Activated CD8-positive, alpha-beta T cell treated with anti-CD3 and anti-CD28 coated beads, Interleukin-2, amount 10 ng/mL, durations not matched to agents 7 days and 5 days (primary cell): ENCODE measurements at regions not wholly inside any gene's neighbourhood (a gene's known extent, or its start where the extent isn't known, plus 50 kb on each side); places are given as distances from the start of the nearest gene placed in this dataset.

Experiments used
- ATAC-seq: fragments of 150-1000 bp; cut with Tn5 transposase; one replicate; pipeline ENCODE4 v1.10.0; 2021; ENCODE audit warnings: moderate library complexity
- CTCF ChIA-PET: fragments of 350-600 bp; sonication (Branson Sonifier 250); formaldehyde crosslinking; loops from one replicate; lab custom pipeline; 2021; ENCODE audit warnings: antibody characterized with exemption; lab: Charles Lee
- POLR2A ChIA-PET: fragments of 350-600 bp; sonication (Branson Sonifier 250); formaldehyde crosslinking; loops from one replicate; lab custom pipeline; 2021; ENCODE audit warnings: antibody characterized with exemption; lab: Charles Lee
- DNase-seq: peaks from one replicate; pipeline ENCODE4 v3.0.0-alpha.2; 2020
- H3K27ac Mint-ChIP-seq: one replicate; pipeline ENCODE4 v1.8.0; 2021; ENCODE audit warnings: mild to moderate bottlenecking, mixed read lengths
- H3K27me3 Mint-ChIP-seq: one replicate; pipeline ENCODE4 v1.8.0; 2021; ENCODE audit warnings: low read depth, mixed read lengths
- H3K36me3 Mint-ChIP-seq: one replicate; pipeline ENCODE4 v1.8.0; 2021; ENCODE audit warnings: low read depth, mixed read lengths
- H3K4me1 Mint-ChIP-seq: one replicate; pipeline ENCODE4 v1.8.0; 2021; ENCODE audit warnings: low read depth, mixed read lengths
- H3K4me3 Mint-ChIP-seq: one replicate; pipeline ENCODE4 v1.8.0; 2021; ENCODE audit warnings: mild to moderate bottlenecking, mixed read lengths
- H3K9me3 Mint-ChIP-seq: one replicate; pipeline ENCODE4 v1.8.0; 2022; ENCODE audit warnings: mixed read lengths; ENCODE audit not compliant: insufficient read depth

- no peak overlapping the region for H3K27ac Mint-ChIP-seq
- no peaks in the 10 kb centered on the region for H3K9me3 Mint-ChIP-seq
- no peak for DNase-seq
- POLR2A ChIA-PET = no interaction called here
- H3K27me3 Mint-ChIP-seq = peaks cover 2% of the 10 kb centered on the region
- no peaks in the 10 kb centered on the region for H3K36me3 Mint-ChIP-seq
- no peak for ATAC-seq
- no peaks in the 10 kb centered on the region for H3K4me1 Mint-ChIP-seq
- CTCF ChIA-PET = no interaction called here
- no peak overlapping the region for H3K4me3 Mint-ChIP-seq
Observed at GRCh38 chr14:87847216-87847755, 145.7 kb downstream of the GALC start.

- ChIA-PET POLR2A (no interaction called here), CTCF (interaction anchor here (1.1 kb wide), 1 partner anchor 35 kb away, joined by 3 read pairs; no protein-coding TSS in a partner anchor)
- Mint-ChIP-seq H3K27me3 (peaks cover 2% of the 10 kb centered on the region), H3K4me1 (no peaks in the 10 kb centered on the region), H3K36me3 (no peaks in the 10 kb centered on the region), H3K27ac (no peak overlapping the region), H3K4me3 (no peak overlapping the region), H3K9me3 (no peaks in the 10 kb centered on the region)
- no peak for ATAC-seq
- no peak for DNase-seq
Observed at GRCh38 chr14:87840906-87841305, 152.1 kb downstream of the GALC start.

GRCh38 chr14:87838931-87839330 is 154.1 kb downstream of the GALC start:
- ATAC-seq (no peak), DNase-seq (no peak)
- no peaks in the 10 kb centered on the region for H3K9me3 Mint-ChIP-seq
- POLR2A ChIA-PET = no interaction called here
- H3K27me3 Mint-ChIP-seq = peaks cover under 1% of the 10 kb centered on the region
- CTCF ChIA-PET = no interaction called here
- H3K4me3 Mint-ChIP-seq = no peak overlapping the region
- no peaks in the 10 kb centered on the region for H3K36me3 Mint-ChIP-seq
- H3K27ac Mint-ChIP-seq = no peak overlapping the region
- no peaks in the 10 kb centered on the region for H3K4me1 Mint-ChIP-seq

GRCh38 chr14:87837296-87837695 is 155.7 kb downstream of the GALC start:
- Mint-ChIP-seq H3K4me3 (no peak overlapping the region), H3K27me3 (peaks cover 2% of the 10 kb centered on the region), H3K9me3 (no peaks in the 10 kb centered on the region), H3K27ac (no peak overlapping the region), H3K36me3 (no peaks in the 10 kb centered on the region), H3K4me1 (no peaks in the 10 kb centered on the region)
- CTCF ChIA-PET = no interaction called here
- ATAC-seq = no peak
- POLR2A ChIA-PET = no interaction called here
- no peak for DNase-seq

- H3K36me3 Mint-ChIP-seq = no peaks in the 10 kb centered on the region
- DNase-seq (no peak), ATAC-seq (no peak)
- no peak overlapping the region for H3K4me3 Mint-ChIP-seq
- CTCF ChIA-PET = no interaction called here
- H3K27me3 Mint-ChIP-seq = peaks cover 2% of the 10 kb centered on the region
- POLR2A ChIA-PET = no interaction called here
- no peak overlapping the region for H3K27ac Mint-ChIP-seq
- H3K9me3 Mint-ChIP-seq = no peaks in the 10 kb centered on the region
- H3K4me1 Mint-ChIP-seq = no peaks in the 10 kb centered on the region
Observed at GRCh38 chr14:87834594-87834993, 158.4 kb downstream of the GALC start.

- H3K27ac Mint-ChIP-seq = no peak overlapping the region
- peaks cover 2% of the 10 kb centered on the region for H3K27me3 Mint-ChIP-seq
- DNase-seq (no peak), ATAC-seq (no peak)
- CTCF ChIA-PET = no interaction called here
- no peak overlapping the region for H3K4me3 Mint-ChIP-seq
- no peaks in the 10 kb centered on the region for H3K9me3 Mint-ChIP-seq
- H3K4me1 Mint-ChIP-seq = no peaks in the 10 kb centered on the region
- POLR2A ChIA-PET = no interaction called here
- no peaks in the 10 kb centered on the region for H3K36me3 Mint-ChIP-seq
Observed at GRCh38 chr14:87833026-87833425, 160.0 kb downstream of the GALC start.

GRCh38 chr14:87830443-87831096 is 162.4 kb downstream of the GALC start:
- Mint-ChIP-seq H3K9me3 (no peaks in the 10 kb centered on the region), H3K27ac (no peak overlapping the region), H3K27me3 (peaks cover 5% of the 10 kb centered on the region), H3K4me1 (no peaks in the 10 kb centered on the region), H3K36me3 (no peaks in the 10 kb centered on the region), H3K4me3 (no peak overlapping the region)
- CTCF ChIA-PET = interaction anchor here (2.8 kb wide), 1 partner anchor 25 kb away, joined by 9 read pairs; no protein-coding TSS in a partner anchor
- ATAC-seq (no peak), DNase-seq (no peak)
- POLR2A ChIA-PET = no interaction called here

- no peak for ATAC-seq
- ChIA-PET POLR2A (no interaction called here), CTCF (no interaction called here)
- no peak overlapping the region for H3K4me3 Mint-ChIP-seq
- H3K27ac Mint-ChIP-seq = no peak overlapping the region
- no peaks in the 10 kb centered on the region for H3K36me3 Mint-ChIP-seq
- H3K27me3 Mint-ChIP-seq = peaks cover 5% of the 10 kb centered on the region
- no peak for DNase-seq
- no peaks in the 10 kb centered on the region for H3K4me1 Mint-ChIP-seq
- no peaks in the 10 kb centered on the region for H3K9me3 Mint-ChIP-seq
Observed at GRCh38 chr14:87829543-87829942, 163.4 kb downstream of the GALC start.

GRCh38 chr14:87824266-87824665 is 168.7 kb downstream of the GALC start:
- no peak overlapping the region for H3K4me3 Mint-ChIP-seq
- no peak overlapping the region for H3K27ac Mint-ChIP-seq
- no peaks in the 10 kb centered on the region for H3K4me1 Mint-ChIP-seq
- peaks cover 3% of the 10 kb centered on the region for H3K27me3 Mint-ChIP-seq
- no peaks in the 10 kb centered on the region for H3K36me3 Mint-ChIP-seq
- ATAC-seq = no peak
- POLR2A ChIA-PET = no interaction called here
- no peak for DNase-seq
- CTCF ChIA-PET = no interaction called here
- no peaks in the 10 kb centered on the region for H3K9me3 Mint-ChIP-seq

- no peak overlapping the region for H3K4me3 Mint-ChIP-seq
Observed at GRCh38 chr14:87816416-87816815, 176.6 kb downstream of the GALC start.

GRCh38 chr14:87815121-87815520 is 177.9 kb downstream of the GALC start:
- DNase-seq (no peak), ATAC-seq (no peak)
- Mint-ChIP-seq H3K4me3 (no peak overlapping the region), H3K36me3 (no peaks in the 10 kb centered on the region), H3K27me3 (peaks cover 9% of the 10 kb centered on the region), H3K27ac (no peak overlapping the region), H3K9me3 (no peaks in the 10 kb centered on the region), H3K4me1 (no peaks in the 10 kb centered on the region)
- POLR2A ChIA-PET = no interaction called here
- CTCF ChIA-PET = interaction anchor here (1.1 kb wide), 1 partner anchor 10 kb away, joined by 5 read pairs; no protein-coding TSS in a partner anchor

More at GRCh38 chr14:87816416-87816815, 176.6 kb downstream of the GALC start:
- no peaks in the 10 kb centered on the region for H3K4me1 Mint-ChIP-seq
- ChIA-PET POLR2A (no interaction called here), CTCF (interaction anchor here (1.1 kb wide), 1 partner anchor 11 kb away, joined by 5 read pairs; no protein-coding TSS in a partner anchor)
- no peaks in the 10 kb centered on the region for H3K9me3 Mint-ChIP-seq
- no peaks in the 10 kb centered on the region for H3K36me3 Mint-ChIP-seq
- ATAC-seq = no peak
- no peak for DNase-seq
- no peak overlapping the region for H3K27ac Mint-ChIP-seq
- peaks cover 9% of the 10 kb centered on the region for H3K27me3 Mint-ChIP-seq

GRCh38 chr14:87813686-87814085 is 179.3 kb downstream of the GALC start:
- ChIA-PET CTCF (no interaction called here), POLR2A (no interaction called here)
- Mint-ChIP-seq H3K4me3 (no peak overlapping the region), H3K9me3 (no peaks in the 10 kb centered on the region), H3K4me1 (no peaks in the 10 kb centered on the region), H3K27me3 (peaks cover 6% of the 10 kb centered on the region), H3K27ac (no peak overlapping the region), H3K36me3 (no peaks in the 10 kb centered on the region)
- DNase-seq = no peak
- no peak for ATAC-seq
